Muscle of leg (tissue), 3 donors: ENCODE measurements at regions not wholly inside any gene's neighbourhood (a gene's known extent, or its start where the extent isn't known, plus 50 kb on each side); places are given as distances from the start of the nearest gene placed in this dataset.

Experiments
- DNase-seq: peaks from one replicate; pipeline ENCODE4 v3.0.0; 2013
- H3K27ac ChIP-seq: one replicate; pipeline ENCODE4 v1.5.1; 2013; ENCODE audit warnings: mild to moderate bottlenecking, low read length, control low read depth
- H3K27me3 ChIP-seq: one replicate; pipeline ENCODE4 v1.6.1; 2013; ENCODE audit warnings: low read length; ENCODE audit not compliant: control insufficient read depth, insufficient read depth
- H3K36me3 ChIP-seq: one replicate; pipeline ENCODE4 v1.6.1; 2013; ENCODE audit warnings: low read length; ENCODE audit not compliant: control insufficient read depth, insufficient read depth
- H3K4me1 ChIP-seq: one replicate; pipeline ENCODE4 v1.6.1; 2013; ENCODE audit warnings: low read length; ENCODE audit not compliant: control insufficient read depth, insufficient read depth
- H3K4me3 ChIP-seq: one replicate; pipeline ENCODE4 v1.5.1; 2013; ENCODE audit warnings: low read length, control low read depth
- H3K9me3 ChIP-seq: replicated peaks from 2 replicates; pipeline ENCODE4 v1.6.1; 2013; ENCODE audit warnings: low read depth, low read length; ENCODE audit not compliant: control insufficient read depth
- WGBS: methylation state at CpG from one replicate; pipeline ENCODE4 v1.1.5; 2013; ENCODE audit warnings: missing lambda C conversion rate; ENCODE audit not compliant: insufficient coverage; 5-methylcytosine and 5-hydroxymethylcytosine counted together

- Histone ChIP-seq H3K4me1 (no peaks in the 10 kb centered on the region), H3K36me3 (no peaks in the 10 kb centered on the region), H3K9me3 (no peaks in the 10 kb centered on the region), H3K27ac (no peak overlapping the region), H3K4me3 (no peak overlapping the region), H3K27me3 (no peaks in the 10 kb centered on the region)
- WGBS = 17% methylated on average over 1 of the region's 3 CpGs
- DNase-seq = no peak
Measured at GRCh38 chr4:23324021-23324690, 565.7 kb downstream of the PPARGC1A start.

GRCh38 chr4:23323436-23323835 is 566.4 kb downstream of the PPARGC1A start:
- no peak for DNase-seq

GRCh38 chr4:23322732-23323131 is 567.1 kb downstream of the PPARGC1A start:
- Histone ChIP-seq H3K4me1 (no peaks in the 10 kb centered on the region), H3K27me3 (no peaks in the 10 kb centered on the region), H3K4me3 (no peak overlapping the region), H3K9me3 (no peaks in the 10 kb centered on the region), H3K27ac (no peak overlapping the region), H3K36me3 (no peaks in the 10 kb centered on the region)
- no peak for DNase-seq

More at GRCh38 chr4:23323436-23323835, 566.4 kb downstream of the PPARGC1A start:
- Histone ChIP-seq H3K36me3 (no peaks in the 10 kb centered on the region), H3K27ac (no peak overlapping the region), H3K4me3 (no peak overlapping the region), H3K27me3 (no peaks in the 10 kb centered on the region), H3K9me3 (no peaks in the 10 kb centered on the region), H3K4me1 (no peaks in the 10 kb centered on the region)
- WGBS = no CpG with 5 or more reads among the region's 1 CpG

GRCh38 chr4:23320931-23321587 is 568.8 kb downstream of the PPARGC1A start:
- WGBS = 36% methylated on average over 1 of the region's 1 CpG
- DNase-seq = peak; percentile 44
- H3K4me3 ChIP-seq = no peak overlapping the region
- H3K9me3 ChIP-seq = no peaks in the 10 kb centered on the region
- no peak overlapping the region for H3K27ac ChIP-seq
- H3K4me1 ChIP-seq = no peaks in the 10 kb centered on the region
- no peaks in the 10 kb centered on the region for H3K27me3 ChIP-seq
- no peaks in the 10 kb centered on the region for H3K36me3 ChIP-seq

- Histone ChIP-seq H3K27me3 (no peaks in the 10 kb centered on the region), H3K27ac (no peak overlapping the region), H3K9me3 (no peaks in the 10 kb centered on the region), H3K36me3 (no peaks in the 10 kb centered on the region), H3K4me1 (no peaks in the 10 kb centered on the region), H3K4me3 (no peak overlapping the region)
- DNase-seq = no peak
Measured at GRCh38 chr4:23312686-23313085, 577.2 kb downstream of the PPARGC1A start.

GRCh38 chr4:23311983-23312382 is 577.9 kb downstream of the PPARGC1A start:
- WGBS = no CpG with 5 or more reads among the region's 3 CpGs
- no peaks in the 10 kb centered on the region for H3K27me3 ChIP-seq
- no peaks in the 10 kb centered on the region for H3K9me3 ChIP-seq
- H3K36me3 ChIP-seq = no peaks in the 10 kb centered on the region
- no peak overlapping the region for H3K4me3 ChIP-seq
- no peak for DNase-seq
- H3K4me1 ChIP-seq = no peaks in the 10 kb centered on the region
- H3K27ac ChIP-seq = no peak overlapping the region

- Histone ChIP-seq H3K36me3 (no peaks in the 10 kb centered on the region), H3K27ac (no peak overlapping the region), H3K27me3 (no peaks in the 10 kb centered on the region), H3K9me3 (no peaks in the 10 kb centered on the region), H3K4me1 (no peaks in the 10 kb centered on the region), H3K4me3 (no peak overlapping the region)
- no peak for DNase-seq
- WGBS = 80% methylated on average over 1 of the region's 1 CpG
Measured at GRCh38 chr4:23305026-23305425, 584.8 kb downstream of the PPARGC1A start.

GRCh38 chr4:23298371-23298770 is 591.5 kb downstream of the PPARGC1A start:
- 67% methylated on average over 1 of the region's 1 CpG for WGBS
- Histone ChIP-seq H3K4me1 (no peaks in the 10 kb centered on the region), H3K27ac (no peak overlapping the region), H3K36me3 (no peaks in the 10 kb centered on the region), H3K27me3 (no peaks in the 10 kb centered on the region), H3K9me3 (no peaks in the 10 kb centered on the region), H3K4me3 (no peak overlapping the region)
- DNase-seq = no peak

- Histone ChIP-seq H3K4me1 (no peaks in the 10 kb centered on the region), H3K27ac (no peak overlapping the region), H3K36me3 (no peaks in the 10 kb centered on the region), H3K27me3 (no peaks in the 10 kb centered on the region), H3K9me3 (no peaks in the 10 kb centered on the region), H3K4me3 (no peak overlapping the region)
- DNase-seq = no peak
- no CpG with 5 or more reads among the region's 4 CpGs for WGBS
Measured at GRCh38 chr4:23297327-23297726, 592.5 kb downstream of the PPARGC1A start.

- no peak overlapping the region for H3K4me3 ChIP-seq
- no peaks in the 10 kb centered on the region for H3K36me3 ChIP-seq
- WGBS = no CpG with 5 or more reads among the region's 2 CpGs
- H3K27me3 ChIP-seq = no peaks in the 10 kb centered on the region
- H3K4me1 ChIP-seq = no peaks in the 10 kb centered on the region
- DNase-seq = no peak
- H3K27ac ChIP-seq = no peak overlapping the region
- no peaks in the 10 kb centered on the region for H3K9me3 ChIP-seq
Measured at GRCh38 chr4:23291139-23291538, 598.4 kb downstream of the GBA3 start.
